Progenitor cell of endocrine pancreas (in vitro differentiated cells): ENCODE measurements at regions not wholly inside any gene's neighbourhood (a gene's known extent, or its start where the extent isn't known, plus 50 kb on each side); places are given as distances from the start of the nearest gene placed in this dataset.

Experiments used
- DNase-seq: peaks from one replicate; pipeline ENCODE4 v3.0.0; 2021; ENCODE audit warnings: low spot score; ENCODE audit not compliant: unreplicated experiment
- H3K27ac Mint-ChIP-seq: 2 replicates; pipeline ENCODE4 v1.8.0; 2021; ENCODE audit warnings: mild to moderate bottlenecking, moderate library complexity, mixed read lengths
- H3K27me3 Mint-ChIP-seq: 2 replicates; pipeline ENCODE4 v1.8.0; 2021; ENCODE audit warnings: mixed read lengths
- H3K36me3 Mint-ChIP-seq: 2 replicates; pipeline ENCODE4 v1.8.0; 2022; ENCODE audit warnings: mixed read lengths; ENCODE audit not compliant: insufficient read depth
- H3K4me1 Mint-ChIP-seq: 2 replicates; pipeline ENCODE4 v1.8.0; 2021; ENCODE audit warnings: low read depth, mixed read lengths
- H3K4me3 Mint-ChIP-seq: 2 replicates; pipeline ENCODE4 v1.8.0; 2021; ENCODE audit warnings: low read depth, mild to moderate bottlenecking, moderate library complexity, mixed read lengths
- H3K9me3 Mint-ChIP-seq: 2 replicates; pipeline ENCODE4 v1.8.0; 2021; ENCODE audit warnings: low read depth, mixed read lengths
- TF ChIP-seq, protein P1 (sequence below): fragments of 200-600 bp; sonication (generic); IDR thresholded peaks from one replicate; pipeline ENCODE4 v1.5.0; 2021; ENCODE audit warnings: antibody characterized with exemption, mild to moderate bottlenecking; ENCODE audit not compliant: unreplicated experiment

DNA sequence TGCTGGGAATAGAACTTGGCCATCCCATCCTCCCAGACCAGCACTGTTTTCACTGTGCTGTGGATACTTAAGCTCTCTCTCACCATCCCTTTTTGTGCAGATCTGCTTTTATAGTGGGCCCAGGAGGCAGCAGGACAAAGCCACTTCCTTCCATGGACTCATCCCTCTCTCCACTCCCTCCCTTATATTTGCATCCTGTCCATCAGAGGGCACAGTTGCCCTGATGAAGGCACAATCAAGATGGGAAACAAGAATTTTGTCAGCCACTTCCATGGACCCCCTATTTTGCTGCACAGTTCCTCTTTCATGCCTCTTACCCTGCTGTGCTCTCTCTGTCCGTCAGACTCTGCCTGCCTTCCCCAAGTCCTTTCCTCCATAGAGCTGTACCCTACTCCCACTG is 338.7 kb downstream of the HRH4 start:
- Mint-ChIP-seq H3K9me3 (no peaks in the 10 kb centered on the region), H3K27ac (no peak overlapping the region), H3K4me3 (no peak overlapping the region), H3K27me3 (peaks cover 6% of the 10 kb centered on the region), H3K36me3 (no peaks in the 10 kb centered on the region), H3K4me1 (peaks cover 10% of the 10 kb centered on the region)
- no peak for DNase-seq
- TF ChIP-seq, protein P1, sequence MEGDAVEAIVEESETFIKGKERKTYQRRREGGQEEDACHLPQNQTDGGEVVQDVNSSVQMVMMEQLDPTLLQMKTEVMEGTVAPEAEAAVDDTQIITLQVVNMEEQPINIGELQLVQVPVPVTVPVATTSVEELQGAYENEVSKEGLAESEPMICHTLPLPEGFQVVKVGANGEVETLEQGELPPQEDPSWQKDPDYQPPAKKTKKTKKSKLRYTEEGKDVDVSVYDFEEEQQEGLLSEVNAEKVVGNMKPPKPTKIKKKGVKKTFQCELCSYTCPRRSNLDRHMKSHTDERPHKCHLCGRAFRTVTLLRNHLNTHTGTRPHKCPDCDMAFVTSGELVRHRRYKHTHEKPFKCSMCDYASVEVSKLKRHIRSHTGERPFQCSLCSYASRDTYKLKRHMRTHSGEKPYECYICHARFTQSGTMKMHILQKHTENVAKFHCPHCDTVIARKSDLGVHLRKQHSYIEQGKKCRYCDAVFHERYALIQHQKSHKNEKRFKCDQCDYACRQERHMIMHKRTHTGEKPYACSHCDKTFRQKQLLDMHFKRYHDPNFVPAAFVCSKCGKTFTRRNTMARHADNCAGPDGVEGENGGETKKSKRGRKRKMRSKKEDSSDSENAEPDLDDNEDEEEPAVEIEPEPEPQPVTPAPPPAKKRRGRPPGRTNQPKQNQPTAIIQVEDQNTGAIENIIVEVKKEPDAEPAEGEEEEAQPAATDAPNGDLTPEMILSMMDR: no peak

DNA sequence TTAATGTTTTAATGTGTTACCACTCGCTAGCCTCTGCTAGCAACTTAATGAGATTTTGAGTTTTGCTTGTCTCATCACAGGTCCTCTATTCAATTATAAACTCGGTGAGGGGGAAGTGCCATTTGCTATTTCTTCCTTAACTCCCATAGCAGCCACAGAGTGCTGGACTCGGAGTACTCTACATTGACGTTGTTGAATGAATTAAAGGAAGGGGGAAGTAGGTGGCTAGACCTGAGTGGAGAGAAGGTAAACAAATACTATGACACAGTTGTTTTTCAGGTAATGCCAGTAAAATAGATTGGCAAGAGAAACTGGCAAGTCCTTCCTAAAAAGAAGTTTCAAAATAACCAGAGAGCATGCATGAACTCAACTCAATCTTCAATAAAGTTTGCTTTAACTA is 339.3 kb downstream of the HRH4 start:
- Mint-ChIP-seq H3K27ac (no peak overlapping the region), H3K4me1 (peaks cover 10% of the 10 kb centered on the region), H3K4me3 (no peak overlapping the region), H3K36me3 (no peaks in the 10 kb centered on the region), H3K9me3 (no peaks in the 10 kb centered on the region), H3K27me3 (peaks cover 3% of the 10 kb centered on the region)
- DNase-seq: no peak
- TF ChIP-seq, protein P1: no peak

DNA sequence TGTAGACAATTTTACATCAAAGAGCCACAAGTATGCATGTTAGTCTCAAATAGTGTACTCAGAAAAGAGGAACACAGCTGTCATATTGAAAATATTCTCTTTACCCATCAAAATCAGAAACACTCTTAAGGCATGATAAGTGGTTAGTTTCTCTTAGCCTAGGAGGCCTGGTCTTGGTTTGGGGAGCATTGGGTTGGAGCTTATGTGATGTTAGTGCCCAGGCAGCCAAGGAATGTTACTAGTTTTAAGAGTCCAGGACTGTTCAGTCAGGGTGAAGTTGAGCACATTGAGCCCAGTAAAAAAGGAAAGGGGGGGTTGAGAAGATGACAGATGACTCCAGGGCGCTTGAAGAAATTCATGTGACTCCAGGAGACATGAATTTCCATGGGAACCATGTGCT is 340.6 kb downstream of the HRH4 start:
- no peak for DNase-seq
- no peaks in the 10 kb centered on the region for H3K9me3 Mint-ChIP-seq
- peaks cover 5% of the 10 kb centered on the region for H3K27me3 Mint-ChIP-seq
- peaks cover 10% of the 10 kb centered on the region for H3K4me1 Mint-ChIP-seq
- TF ChIP-seq, protein P1: no peak
- H3K36me3 Mint-ChIP-seq: no peaks in the 10 kb centered on the region
- H3K27ac Mint-ChIP-seq: no peak overlapping the region
- H3K4me3 Mint-ChIP-seq: no peak overlapping the region

DNA sequence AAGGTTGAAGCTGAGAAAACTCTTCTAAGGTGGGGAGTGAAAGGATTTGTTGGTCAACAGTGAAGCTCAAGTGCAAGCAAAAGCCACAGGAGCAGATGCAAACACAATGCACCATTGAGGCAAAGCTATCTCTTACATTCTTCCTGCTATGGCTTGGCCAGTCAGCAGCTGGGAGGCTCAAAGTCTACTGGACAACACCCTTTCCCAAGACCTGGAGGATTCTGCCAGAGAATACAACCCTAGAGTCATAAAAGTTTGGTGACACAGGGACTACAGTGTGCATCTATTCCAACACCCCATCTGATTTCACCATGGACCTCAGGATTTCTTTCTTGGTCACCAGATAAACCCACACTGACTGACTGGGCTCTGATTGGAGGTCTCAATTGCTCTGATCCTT is 342.0 kb downstream of the HRH4 start:
- peaks cover 5% of the 10 kb centered on the region for H3K27me3 Mint-ChIP-seq
- DNase-seq: no peak
- H3K4me3 Mint-ChIP-seq: no peak overlapping the region
- TF ChIP-seq, protein P1: no peak
- no peak overlapping the region for H3K27ac Mint-ChIP-seq
- peaks cover 10% of the 10 kb centered on the region for H3K4me1 Mint-ChIP-seq
- peaks cover 6% of the 10 kb centered on the region for H3K9me3 Mint-ChIP-seq
- H3K36me3 Mint-ChIP-seq: no peaks in the 10 kb centered on the region

DNA sequence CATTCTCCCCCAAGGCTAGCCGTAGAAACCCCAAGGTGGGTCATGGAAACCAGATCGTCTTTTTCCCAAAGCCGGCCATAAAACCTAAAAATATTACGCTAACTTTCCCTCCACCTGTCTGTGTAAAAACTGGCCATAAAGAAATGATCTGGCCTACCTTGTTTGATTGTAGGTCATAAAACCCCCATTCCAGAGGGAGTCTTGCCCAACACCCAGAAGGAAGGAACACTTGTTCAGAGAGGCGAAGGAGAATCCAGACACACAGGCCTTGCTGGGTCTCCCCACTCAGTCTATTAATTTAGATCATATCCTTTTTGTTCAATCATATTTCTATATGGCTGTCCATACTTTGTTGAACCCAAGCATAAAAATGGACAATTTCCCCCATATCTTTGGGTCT is 344.7 kb downstream of the HRH4 start:
- Mint-ChIP-seq H3K27me3 (peaks cover 2% of the 10 kb centered on the region), H3K4me3 (no peak overlapping the region), H3K9me3 (peaks cover 12% of the 10 kb centered on the region), H3K4me1 (peaks cover 3% of the 10 kb centered on the region), H3K36me3 (no peaks in the 10 kb centered on the region), H3K27ac (no peak overlapping the region)
- no peak for DNase-seq
- TF ChIP-seq, protein P1: no peak
